ENCODE measurements at regions not wholly inside any gene's neighbourhood (a gene's known extent, or its start where the extent isn't known, plus 50 kb on each side); places are given as distances from the start of the nearest gene placed in this dataset.

DNA sequence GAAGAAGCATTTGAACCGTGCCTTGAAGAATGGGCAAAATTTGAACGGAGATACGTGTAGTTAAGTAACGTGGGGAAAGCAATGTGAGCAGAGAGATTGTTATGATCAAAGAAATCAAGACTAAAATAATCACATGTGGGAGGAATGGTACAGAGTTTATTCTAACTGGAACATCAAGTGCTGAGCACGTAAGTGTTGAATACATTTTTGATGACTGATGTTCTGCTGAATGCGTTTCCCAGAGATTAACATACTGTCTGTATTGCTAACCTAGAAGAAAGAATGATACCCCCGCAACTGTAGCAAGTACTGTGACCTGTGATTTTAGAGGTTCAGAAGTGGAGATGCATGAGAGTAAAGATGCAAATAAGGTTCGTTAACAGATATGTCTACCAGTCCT is 146.9 kb upstream of the EPHA7 start:
- no peak for TF ChIP-seq CTCF (IDR thresholded peaks at IDR 0.05)
- no peak for TF ChIP-seq POLR2A (IDR thresholded peaks at IDR 0.05)

All from adrenal gland (tissue), 5 donors.